ENCODE measurements at regions not wholly inside any gene's neighbourhood (a gene's known extent, or its start where the extent isn't known, plus 50 kb on each side); places are given as distances from the start of the nearest gene placed in this dataset.

GRCh38 chr5:75992753-75993152, 90.4 kb upstream of the SV2C start:
- TF ChIP-seq CTCF (IDR thresholded peaks at IDR 0.05): no peak
- TF ChIP-seq POLR2AphosphoS5 (IDR thresholded peaks at IDR 0.05): no peak
- TF ChIP-seq POLR2A (IDR thresholded peaks at IDR 0.05): no peak
